Stimulated activated CD8-positive, alpha-beta memory T cell treated with anti-CD3 and anti-CD28 coated beads, Interleukin-15, amount 100 ng/mL, for 4 hours (primary cell): ENCODE measurements at regions not wholly inside any gene's neighbourhood (a gene's known extent, or its start where the extent isn't known, plus 50 kb on each side); places are given as distances from the start of the nearest gene placed in this dataset.
"Not testable (repeated sequence)": the region's sequence is repeated elsewhere in the genome, so short reads cannot be mapped to it uniquely, and the experiment has no call there.

Experiments
- DNase-seq, 2 donors: peaks; one replicate each; pipeline ENCODE4 v3.0.0-alpha.2; 2020; ENCODE audit warnings: low read depth in 2 of 2

DNA sequence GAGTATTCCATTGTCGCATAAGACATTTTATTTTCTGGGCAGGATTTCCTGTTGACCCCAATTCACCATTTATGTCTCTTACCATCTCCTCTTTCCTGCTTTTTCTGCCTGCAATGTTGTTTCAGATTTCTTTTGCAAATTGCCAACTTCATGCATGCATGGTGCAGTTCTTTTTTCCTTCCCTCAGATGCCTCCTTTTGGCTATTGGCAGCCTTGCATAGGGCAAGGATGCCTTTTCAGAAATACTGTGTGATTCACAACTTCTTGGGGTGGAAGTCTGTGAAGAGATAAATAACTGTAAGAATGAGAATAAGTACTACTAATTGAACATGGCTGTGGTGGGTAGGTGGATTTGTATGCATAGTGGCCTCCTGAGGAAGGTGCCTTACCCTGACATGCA lies 116.7 kb downstream of the SOX4 start:
- DNase-seq, result no peak

DNA sequence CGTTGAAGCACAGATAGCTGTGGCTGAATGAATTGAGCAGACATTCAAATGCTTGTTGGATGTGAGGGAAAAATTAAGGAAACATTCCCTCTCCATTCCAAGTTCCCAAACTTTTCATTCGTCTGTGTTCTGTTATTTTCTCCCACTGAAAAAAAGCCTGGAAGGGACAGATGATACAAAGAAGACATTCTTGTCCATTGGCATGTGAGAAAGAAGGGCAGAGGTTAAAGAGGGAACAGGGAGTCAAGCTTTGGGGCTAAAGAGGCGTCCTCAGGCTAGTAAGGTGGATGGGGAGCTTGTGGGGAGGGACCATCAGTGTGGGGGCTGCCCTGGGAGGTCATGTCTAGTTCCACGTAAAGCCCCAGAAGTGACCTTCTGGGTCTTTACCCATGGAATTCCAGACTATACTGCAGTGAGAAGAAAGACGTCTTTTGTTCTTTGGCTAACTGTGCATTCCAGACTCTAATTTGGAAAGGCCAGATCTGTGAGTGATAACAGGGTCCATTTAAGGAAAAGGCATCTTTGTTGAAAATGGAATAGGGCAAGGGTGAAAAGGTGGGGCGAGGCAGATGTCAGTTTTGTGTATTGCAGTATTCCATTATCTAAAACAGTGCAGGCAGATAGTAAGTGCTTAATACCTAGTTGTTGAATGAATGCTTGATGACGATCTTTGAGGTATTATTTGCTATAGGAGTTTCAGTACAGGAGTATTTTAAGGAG lies 117.5 kb downstream of the SOX4 start:
- no peak for DNase-seq

DNA sequence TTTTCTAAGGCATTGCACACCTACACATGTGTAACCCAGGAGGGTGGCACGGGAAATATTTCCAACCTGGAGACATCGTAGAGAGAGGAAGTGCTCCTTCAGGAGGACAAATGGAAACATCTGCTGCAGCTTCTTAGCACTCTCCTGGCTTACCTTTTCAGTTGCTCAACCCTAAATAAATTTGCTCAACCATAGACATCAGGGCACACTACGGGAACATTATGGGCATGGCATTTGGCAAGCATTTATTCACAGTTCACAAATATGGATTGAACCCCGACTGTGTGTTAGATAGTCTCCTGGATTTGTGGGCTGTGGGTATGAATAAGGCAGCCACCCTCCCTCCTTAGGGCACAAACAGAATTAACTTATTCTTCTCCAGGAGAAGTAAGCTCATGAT lies 118.7 kb downstream of the SOX4 start:
- no peak for DNase-seq

DNA sequence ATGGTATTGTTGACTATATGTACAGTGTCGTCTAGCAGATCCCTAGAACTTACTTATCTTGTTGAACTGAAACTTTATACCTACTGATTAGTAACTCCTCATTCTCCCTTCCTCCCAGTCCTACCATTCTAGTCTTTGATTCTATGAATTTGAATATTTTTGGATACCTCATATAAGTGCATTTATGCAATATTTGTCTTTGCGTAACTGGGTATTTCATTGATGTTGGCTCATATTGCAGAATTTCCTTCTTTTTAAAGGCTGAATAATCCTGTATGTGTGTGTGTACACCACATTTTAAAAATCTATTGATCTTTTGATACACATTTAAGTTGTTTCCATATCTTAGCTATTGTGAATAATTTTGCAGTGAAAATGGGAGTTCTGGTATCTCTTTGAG lies 119.9 kb downstream of the SOX4 start:
- no peak for DNase-seq

DNA sequence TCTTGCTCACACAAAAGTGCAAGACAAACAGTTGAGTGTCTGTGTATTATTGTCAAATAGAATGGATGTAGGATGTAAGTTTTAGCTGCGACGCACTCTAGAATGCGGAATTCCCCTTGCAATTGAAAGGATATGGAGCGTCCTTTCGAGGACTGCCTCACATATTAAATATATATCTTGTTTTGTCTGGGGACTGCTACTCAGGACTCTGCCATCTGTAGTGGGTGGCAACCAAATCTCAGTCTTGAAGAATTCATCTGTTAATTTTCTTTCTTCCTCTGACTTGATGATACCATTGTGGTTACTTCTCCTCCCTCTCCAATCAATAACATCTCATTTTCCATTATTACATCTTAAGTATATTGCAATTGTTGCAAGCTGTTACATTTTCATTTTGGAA lies 121.6 kb downstream of the SOX4 start:
- DNase-seq, result no peak

DNA sequence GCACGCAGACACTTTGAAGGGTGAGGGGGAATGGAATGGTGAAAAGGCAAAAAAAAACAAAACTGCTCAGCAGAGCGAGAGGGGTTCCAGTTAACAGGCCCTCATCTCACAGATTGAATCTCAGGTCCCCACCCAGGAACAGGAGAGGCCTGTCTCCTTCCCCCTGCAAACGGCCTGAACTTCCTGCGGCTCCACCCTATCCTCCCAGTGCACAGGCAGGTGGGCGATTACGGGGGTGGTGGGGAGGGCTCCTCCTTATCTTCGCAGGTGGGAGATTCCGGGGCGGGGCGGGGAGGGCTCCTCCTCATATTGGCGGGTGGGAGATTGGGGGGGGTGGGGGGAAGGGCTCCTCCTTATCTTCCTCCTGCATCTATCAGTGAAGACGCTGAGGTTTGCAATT lies 129.0 kb downstream of the SOX4 start:
- DNase-seq, result no peak

DNA sequence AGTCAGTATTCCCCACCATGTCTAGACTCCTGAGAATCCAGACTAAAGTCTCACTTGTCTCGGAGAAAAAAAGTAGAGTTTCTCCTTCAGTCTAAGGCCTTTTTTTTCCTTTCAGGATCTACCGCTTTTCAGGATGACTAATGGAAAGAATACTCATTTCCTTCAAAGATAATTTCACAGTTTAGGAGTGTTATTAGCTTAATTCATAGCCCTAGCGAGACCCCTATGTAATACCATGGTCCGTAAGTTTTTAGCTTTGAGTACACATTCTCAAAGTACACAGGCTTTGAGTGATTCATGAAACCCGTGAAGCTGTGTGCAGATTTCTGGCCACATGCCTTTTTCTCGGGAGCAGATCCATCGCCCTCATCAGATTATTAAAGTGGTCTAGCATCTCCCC lies 133.1 kb downstream of the SOX4 start:
- no peak for DNase-seq

DNA sequence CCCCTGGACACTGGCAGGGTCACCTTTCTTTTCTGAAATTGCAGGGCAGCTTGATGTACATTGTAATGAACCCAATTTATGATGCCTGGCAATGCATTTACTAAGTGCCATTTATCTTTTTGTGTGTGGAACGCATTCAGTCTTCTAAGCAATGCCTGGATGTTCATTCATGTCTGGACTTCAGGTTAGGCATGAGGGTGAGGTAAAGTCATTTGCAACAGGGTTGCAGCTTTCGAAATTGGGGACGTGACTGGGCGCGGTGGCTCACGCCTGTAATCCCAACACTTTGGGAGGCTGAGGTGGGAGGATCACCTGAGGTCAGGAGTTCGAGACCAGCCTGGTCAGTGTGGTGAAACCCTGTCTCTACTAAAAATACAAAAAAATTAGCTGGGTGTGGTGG lies 134.6 kb downstream of the SOX4 start:
- DNase-seq, result no peak

DNA sequence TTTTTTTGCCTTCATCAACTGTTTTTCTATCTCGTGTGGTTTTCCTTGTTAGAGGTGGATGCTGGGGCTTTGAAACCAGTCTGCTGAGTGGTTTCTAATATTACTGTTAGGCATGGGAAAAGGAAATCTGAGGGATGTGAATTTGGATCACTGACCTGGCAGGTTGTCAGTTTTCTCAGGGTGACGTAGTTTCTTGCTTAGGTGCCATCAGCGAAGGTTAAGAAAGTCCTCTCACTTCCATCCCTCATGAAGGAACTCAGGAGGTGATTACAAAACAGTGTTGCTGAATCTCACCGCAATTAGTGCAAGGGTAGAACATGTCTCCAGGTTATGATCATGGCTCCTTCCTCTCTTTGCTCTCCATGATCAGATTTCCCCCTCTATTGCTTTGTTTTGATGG lies 135.9 kb downstream of the SOX4 start:
- DNase-seq, result no peak

DNA sequence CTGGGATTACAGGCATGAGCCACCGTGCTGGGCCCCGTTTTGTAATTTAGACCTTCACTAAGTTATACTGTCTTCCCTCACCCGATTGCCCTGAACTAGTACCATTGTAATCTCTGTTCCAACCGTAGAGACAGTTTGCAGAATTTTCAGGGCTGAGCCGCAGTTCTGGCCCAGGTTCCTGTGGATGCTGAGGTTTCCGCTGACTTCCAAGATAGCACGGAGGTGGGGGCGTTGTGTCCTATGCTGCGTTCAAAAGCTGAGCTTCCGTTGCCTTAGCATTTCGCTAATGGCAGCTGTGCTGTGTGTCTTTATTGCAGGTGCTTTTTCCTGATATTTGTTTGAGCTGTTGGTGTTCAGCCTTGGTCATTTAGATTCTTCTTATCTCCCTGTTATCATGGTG lies 137.0 kb downstream of the SOX4 start:
- no peak for DNase-seq

DNA sequence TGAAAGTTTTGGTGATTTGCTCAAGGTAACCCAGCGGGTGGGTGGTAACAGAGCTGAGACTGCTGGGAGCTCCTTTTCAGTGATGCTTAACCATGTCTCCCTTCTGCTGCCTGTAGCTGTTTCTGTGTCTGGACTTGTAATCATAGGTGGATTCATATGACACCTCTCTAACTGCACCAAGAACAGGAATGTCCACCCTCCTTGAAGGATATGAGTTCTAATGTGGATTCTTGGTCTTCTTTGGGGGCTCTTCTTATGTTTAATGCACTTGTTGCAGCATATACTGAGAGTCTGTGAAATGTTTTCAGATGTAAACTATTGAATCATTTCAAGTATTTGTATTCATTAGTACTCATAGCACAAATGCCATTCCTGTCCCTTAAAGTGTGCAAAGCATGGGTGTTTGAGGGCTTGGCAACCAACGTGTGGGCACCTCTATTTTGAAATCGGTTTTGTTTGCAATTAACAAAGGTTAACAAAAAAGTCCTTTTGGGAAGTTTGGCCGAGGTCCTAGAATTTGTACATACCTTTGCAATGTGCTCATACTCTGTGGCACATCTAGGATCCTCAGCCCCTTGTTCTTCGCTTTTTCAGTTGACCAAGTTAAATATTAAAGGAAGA lies 138.0 kb downstream of the SOX4 start:
- DNase-seq, result no peak

DNA sequence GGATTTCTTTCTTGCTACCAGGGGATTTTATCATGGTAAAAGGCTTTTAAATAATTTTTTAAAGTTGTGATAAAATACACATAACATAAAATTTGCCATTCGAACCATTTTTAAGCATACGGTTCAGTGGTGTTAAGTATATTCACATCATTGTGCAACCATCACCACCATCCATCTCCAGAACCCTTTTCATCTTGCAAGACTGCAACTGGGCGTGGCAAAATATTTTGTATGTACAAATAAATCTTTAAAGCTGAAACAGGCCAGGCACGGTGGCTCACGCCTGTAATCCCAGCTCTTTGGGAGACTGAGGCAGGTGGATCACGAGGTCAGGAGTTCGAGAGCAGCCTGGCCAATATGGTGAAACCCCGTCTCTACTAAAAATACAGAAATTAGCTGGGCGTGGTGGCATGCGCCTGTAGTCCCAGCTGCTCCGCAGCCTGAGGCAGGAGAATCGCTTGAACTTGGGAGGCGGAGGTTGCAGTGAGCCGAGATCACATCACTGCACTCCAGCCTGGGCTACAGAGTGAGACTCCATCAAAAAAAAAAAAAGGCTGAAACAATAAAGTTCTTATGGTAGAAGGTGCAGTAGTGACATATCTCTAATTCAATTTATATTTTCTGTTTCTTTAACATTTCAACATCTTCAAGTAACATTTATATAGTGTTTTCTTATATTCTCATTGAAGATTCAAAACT lies 138.6 kb downstream of the SOX4 start:
- DNase-seq, result not testable (repeated sequence)

DNA sequence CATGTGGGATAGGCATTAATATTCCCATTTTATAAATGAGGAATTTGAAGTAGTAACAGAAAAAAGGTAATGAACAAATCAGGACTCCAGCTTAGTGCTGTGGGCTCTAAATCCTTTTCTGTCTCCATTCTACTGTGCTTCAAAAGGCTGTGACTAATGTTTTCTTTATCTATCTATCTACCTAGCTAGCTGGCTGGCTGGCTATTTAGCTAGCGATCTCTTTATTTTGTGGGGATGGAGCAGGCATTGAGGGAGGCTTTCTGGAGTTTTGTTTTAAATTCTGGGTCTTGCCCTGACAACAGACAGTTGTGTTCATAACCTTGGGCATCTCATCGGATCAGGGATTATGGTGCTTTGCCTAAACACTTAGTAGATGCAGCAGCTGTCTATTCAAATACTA lies 139.2 kb downstream of the SOX4 start:
- no peak for DNase-seq

DNA sequence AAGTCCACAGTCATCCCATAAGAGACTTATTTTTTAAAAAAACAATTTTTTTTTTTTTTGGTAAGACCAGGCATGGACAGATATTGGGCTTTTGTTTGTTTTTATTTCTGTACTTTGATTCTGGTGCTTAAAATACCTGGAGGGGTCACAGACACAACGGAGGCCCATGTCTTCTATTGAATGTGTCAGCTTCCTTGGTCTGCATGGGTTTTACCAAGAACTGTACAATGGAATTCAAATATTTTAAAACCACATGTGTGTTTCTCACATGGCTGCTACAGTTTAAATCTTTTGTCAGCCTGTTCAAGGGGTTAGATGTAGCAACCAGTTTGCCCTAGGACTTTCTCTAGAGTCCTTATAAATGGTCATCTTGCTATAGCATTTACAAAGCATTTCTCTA lies 139.8 kb downstream of the SOX4 start:
- no peak for DNase-seq

DNA sequence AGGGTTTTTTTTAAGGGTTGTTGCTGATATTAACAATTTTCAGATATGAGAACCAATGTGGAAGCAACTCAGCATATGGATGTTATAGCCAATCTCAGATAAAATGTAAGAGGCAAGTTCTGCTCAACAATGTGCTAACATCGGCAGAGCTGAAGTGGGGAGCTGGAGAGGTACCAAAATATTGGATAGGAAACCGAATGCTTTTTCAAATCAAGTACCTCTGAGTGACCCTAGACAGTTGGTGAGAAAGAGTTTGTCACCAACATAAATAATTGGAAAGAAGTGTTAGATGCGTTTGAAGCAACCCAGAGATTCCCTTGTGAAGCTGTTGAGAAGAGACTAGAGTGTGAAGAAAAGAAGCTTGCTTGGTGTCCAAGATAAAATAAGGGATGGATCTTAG lies 140.7 kb downstream of the SOX4 start:
- DNase-seq, result no peak

DNA sequence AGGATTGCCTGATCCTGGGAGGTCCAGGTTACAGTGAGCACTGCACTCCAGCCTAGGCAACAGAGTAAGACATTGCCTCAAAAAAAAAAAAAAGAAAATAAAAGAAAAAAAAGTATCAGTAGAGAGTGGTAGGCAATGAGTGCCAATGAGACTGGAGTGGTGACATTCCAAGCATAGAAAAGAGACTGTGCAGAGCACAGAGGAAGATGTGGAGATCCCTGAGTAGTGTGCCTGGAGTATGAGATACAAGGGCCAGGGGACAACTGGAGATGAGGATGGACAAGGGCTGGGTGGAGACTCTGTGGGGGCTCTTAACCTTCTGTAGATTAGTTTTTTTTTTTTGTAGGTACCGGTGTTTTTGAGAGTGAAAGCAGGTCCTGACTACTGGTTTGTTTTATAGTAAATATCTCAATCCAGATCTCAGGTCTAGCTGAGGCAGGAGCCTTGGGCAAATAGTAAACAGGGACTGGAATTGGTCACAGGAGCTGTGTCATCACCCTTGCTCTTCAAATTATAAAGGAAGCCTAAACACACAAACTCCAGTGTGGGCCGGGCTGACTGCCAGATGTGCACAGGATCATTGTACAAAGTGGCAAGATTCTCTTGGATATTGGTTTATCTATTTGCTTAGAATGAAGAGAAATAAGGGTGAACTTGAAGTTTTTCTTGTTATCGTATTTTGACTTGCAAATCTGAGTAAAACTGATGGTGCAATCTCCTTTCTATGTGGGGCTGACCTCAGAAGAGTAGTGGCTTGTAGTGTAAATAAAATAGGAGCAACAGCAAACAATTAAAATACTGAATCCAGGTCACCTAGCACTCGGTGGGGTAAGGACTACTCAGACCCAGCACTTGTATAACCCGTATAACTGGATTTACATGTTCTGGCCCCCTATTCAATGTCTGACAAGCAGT lies 144.9 kb downstream of the SOX4 start:
- no peak for DNase-seq

DNA sequence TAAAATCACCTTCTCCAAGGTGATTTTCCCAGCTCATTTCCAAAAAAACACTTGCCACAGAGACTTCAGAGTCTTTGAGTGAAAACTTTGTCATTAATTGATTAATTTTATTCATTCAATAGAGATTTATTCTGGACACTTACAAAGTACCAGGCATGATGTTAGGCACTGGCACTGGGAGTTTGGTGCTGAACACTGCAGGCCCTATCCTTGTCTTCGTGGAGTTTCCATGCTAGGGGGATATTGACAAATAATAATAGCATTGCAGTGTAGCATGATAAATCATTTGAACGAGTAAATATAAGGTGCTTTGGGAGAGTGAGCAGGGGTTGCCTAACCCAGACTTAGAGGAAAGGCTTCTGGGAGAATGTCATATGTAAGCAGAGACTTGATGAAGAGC lies 145.7 kb downstream of the SOX4 start:
- DNase-seq, result no peak

DNA sequence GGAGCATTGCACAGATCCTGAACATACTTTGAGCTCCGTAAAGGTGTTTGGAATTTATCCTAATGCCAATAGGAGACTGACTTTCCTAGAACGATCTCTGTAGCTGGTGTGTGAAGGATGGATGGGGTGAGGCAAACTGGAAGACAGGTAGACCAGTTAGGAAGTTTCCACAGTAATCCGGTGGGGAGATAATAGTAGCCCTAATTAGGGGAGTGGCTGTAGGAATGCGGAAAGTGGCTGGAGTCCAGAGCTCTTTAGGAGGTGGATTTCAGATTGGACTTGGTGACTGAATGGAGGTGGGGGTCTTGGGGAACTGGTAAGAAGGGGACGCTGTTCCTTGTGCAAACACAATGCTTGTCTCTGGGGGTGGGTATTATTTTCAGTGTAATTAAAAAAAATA lies 146.3 kb downstream of the SOX4 start:
- DNase-seq, result no peak

DNA sequence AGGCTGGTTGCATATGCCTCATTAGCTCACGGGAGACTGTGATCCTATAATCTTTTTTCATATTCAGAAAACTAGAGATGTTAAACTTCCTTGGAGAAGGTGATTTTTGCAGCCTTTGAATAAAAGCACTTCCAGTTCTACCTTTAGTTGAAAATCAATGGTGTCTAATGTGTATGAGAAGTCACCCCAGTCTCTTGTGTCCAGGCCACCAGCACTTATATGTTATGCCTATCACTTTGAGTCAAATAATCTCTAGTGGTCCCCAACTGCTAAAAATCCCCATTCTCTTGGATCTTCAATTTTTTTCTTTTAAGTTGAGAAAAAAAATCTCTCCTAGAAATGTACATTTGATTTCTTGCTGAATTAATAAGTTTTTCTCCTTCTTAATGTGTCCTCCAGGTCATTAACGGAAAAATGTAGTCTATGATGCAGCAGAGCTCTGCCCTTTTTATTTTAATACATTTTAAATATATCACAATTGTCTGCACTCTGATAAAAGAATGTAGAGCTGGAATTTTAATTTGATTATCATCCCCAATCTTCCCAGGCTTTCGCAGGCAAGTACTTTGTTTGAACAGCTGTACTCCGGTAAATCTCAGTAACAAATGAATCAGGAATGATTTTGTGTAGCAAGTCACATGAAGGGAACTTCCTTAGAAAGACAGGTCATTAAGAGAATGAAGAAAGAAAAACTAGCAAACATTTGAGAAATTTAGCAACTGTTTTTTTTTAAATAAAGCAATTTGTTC lies 147.0 kb downstream of the SOX4 start:
- no peak for DNase-seq

DNA sequence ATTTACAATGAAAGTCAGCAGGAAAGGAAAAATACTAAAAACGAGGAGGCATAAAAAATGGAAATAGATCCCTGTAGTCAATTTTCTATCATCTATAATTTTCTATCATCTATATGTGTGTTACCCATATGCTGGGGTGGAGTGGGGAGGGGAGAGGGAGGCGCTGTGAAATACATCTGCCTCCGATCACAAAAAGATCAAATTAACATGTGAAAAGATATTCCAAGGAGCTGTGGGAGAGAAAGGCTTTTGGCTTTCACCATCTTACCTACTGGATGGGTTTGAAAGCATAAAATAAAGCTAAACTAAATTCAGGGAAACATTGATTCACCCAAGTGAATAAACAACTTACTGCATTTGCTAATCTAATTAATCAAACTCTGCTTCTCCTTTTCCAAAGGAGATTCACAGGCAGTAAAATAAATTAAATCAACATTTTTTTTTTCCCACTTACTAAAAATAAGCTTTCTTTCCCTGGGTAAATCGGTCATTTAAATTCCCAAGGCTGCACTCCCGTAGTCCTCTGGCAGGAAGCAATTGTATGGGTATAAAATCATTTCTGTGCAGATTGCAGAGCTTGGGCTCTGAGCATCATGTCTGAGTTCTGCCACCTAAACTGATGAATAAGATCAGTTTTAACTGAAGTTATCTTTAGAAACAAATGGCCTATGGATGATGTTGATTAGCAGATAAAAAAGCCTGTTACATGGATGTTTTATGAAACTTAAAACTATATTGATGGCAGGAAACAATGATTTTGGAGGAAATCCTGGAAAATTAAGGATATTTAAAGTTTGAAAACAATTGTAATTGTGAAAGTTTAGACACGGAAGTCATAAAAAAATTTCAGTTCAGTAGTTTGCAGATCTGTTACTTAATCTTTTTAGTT lies 147.9 kb downstream of the SOX4 start:
- DNase-seq, result no peak
